ENCODE measurements at regions not wholly inside any gene's neighbourhood (a gene's known extent, or its start where the extent isn't known, plus 50 kb on each side); places are given as distances from the start of the nearest gene placed in this dataset.

GRCh38 chr1:190615818-190616217, 138.2 kb upstream of the BRINP3 start:
- H3K4me1 ChIP-seq: no peaks in the 10 kb centered on the region
- no peak for TF ChIP-seq POLR2A (IDR thresholded peaks at IDR 0.05; ENCODE audit: low read depth)
- TF ChIP-seq POLR2AphosphoS5 (IDR thresholded peaks at IDR 0.05): no peak
- TF ChIP-seq CTCF (IDR thresholded peaks at IDR 0.05): no peak
- TF ChIP-seq EP300 (IDR thresholded peaks at IDR 0.05): no peak
- DNase-seq (ENCODE audit: extremely low spot score): no peak
- intact Hi-C loops (cut with DNase I): no loop called here
- H3K27me3 ChIP-seq: no peaks in the 10 kb centered on the region
- WGBS: 95% methylated on average over 6 of the region's 7 CpGs
- no peaks in the 10 kb centered on the region for H3K9me3 ChIP-seq
- no peaks in the 10 kb centered on the region for H3K36me3 ChIP-seq
- no peak overlapping the region for H3K27ac ChIP-seq (replicated peaks in 1 of 4)
- H3K4me3 ChIP-seq: no peak overlapping the region

GRCh38 chr1:190616235-190616634, 138.6 kb upstream of the BRINP3 start:
- Histone ChIP-seq H3K9me3 (no peaks in the 10 kb centered on the region), H3K36me3 (no peaks in the 10 kb centered on the region), H3K4me3 (no peak overlapping the region), H3K27me3 (no peaks in the 10 kb centered on the region), H3K27ac (replicated peaks in 1 of 4) (no peak overlapping the region), H3K4me1 (no peaks in the 10 kb centered on the region)
- no peak for TF ChIP-seq EP300 (IDR thresholded peaks at IDR 0.05)
- no peak for TF ChIP-seq POLR2A (IDR thresholded peaks at IDR 0.05; ENCODE audit: low read depth)
- TF ChIP-seq CTCF (IDR thresholded peaks at IDR 0.05): no peak
- no peak for TF ChIP-seq POLR2AphosphoS5 (IDR thresholded peaks at IDR 0.05)
- WGBS: 91% methylated on average over 1 of the region's 1 CpG
- intact Hi-C loops (cut with DNase I): no loop called here
- no peak for DNase-seq (ENCODE audit: extremely low spot score)

GRCh38 chr1:190619724-190620123, 142.1 kb upstream of the BRINP3 start:
- TF ChIP-seq POLR2AphosphoS5 (IDR thresholded peaks at IDR 0.05) (no peak), EP300 (IDR thresholded peaks at IDR 0.05) (no peak), POLR2A (IDR thresholded peaks at IDR 0.05; ENCODE audit: low read depth) (no peak), CTCF (IDR thresholded peaks at IDR 0.05) (no peak)
- 16% methylated on average over 1 of the region's 1 CpG for WGBS
- intact Hi-C loops (cut with DNase I): no loop called here
- Histone ChIP-seq H3K27me3 (no peaks in the 10 kb centered on the region), H3K9me3 (no peaks in the 10 kb centered on the region), H3K4me1 (no peaks in the 10 kb centered on the region), H3K4me3 (no peak overlapping the region), H3K27ac (replicated peaks in 1 of 4) (no peak overlapping the region), H3K36me3 (no peaks in the 10 kb centered on the region)
- DNase-seq (ENCODE audit: extremely low spot score): no peak

- H3K4me3 ChIP-seq: no peak overlapping the region
- intact Hi-C loops (cut with DNase I): no loop called here
These were observed 155.8 kb upstream of the BRINP3 start for GRCh38 chr1:190633488-190633887.

More at GRCh38 chr1:190633488-190633887, 155.8 kb upstream of the BRINP3 start:
- Histone ChIP-seq H3K27ac (replicated peaks in 1 of 4) (no peak overlapping the region), H3K36me3 (no peaks in the 10 kb centered on the region), H3K9me3 (peaks cover 0 to 3% (median 0%) of the 10 kb centered on the region in 4 donors), H3K27me3 (no peaks in the 10 kb centered on the region), H3K4me1 (no peaks in the 10 kb centered on the region)
- DNase-seq (ENCODE audit: extremely low spot score): no peak
- TF ChIP-seq POLR2AphosphoS5 (IDR thresholded peaks at IDR 0.05) (no peak), POLR2A (IDR thresholded peaks at IDR 0.05; ENCODE audit: low read depth) (no peak), EP300 (IDR thresholded peaks at IDR 0.05) (no peak), CTCF (IDR thresholded peaks at IDR 0.05) (no peak)
